Upper lobe of left lung (tissue), 6 donors: ENCODE measurements at regions not wholly inside any gene's neighbourhood (a gene's known extent, or its start where the extent isn't known, plus 50 kb on each side); places are given as distances from the start of the nearest gene placed in this dataset.

ENCODE experiments used
- ATAC-seq, 2 donors: fragments of 200-7000 bp; cut with Tn5 transposase; one replicate each; pipeline ENCODE4 v1.9.1; 2022; ENCODE audit warnings: mild to moderate bottlenecking in 2 of 2, moderate library complexity in 2 of 2; ENCODE audit not compliant: low FRiP score in 2 of 2
- DNase-seq, 2 donors: peaks; one replicate each; pipeline ENCODE4 v3.0.0-alpha.2; 2019 to 2020
- H3K27ac ChIP-seq, 4 donors: fragments of 200-600 bp; sonication (generic); one replicate each; pipeline ENCODE4 v1.5.1; 2016 to 2019
- H3K27me3 ChIP-seq, 4 donors: fragments of 200-600 bp; sonication (generic); one replicate each; pipeline ENCODE4 v1.5.1; 2017 to 2019
- H3K36me3 ChIP-seq, 4 donors: fragments of 200-600 bp; sonication (generic); one replicate each; pipeline ENCODE4 v1.5.1; 2016 to 2019
- H3K4me1 ChIP-seq, 4 donors: fragments of 200-600 bp; sonication (generic); one replicate each; pipeline ENCODE4 v1.5.1; 2018 to 2019
- H3K4me3 ChIP-seq, 4 donors: fragments of 200-600 bp; sonication (generic); one replicate each; pipeline ENCODE4 v1.5.1; 2017 to 2019; ENCODE audit warnings: mild to moderate bottlenecking in 2 of 4, moderate library complexity in 1 of 4
- H3K9me3 ChIP-seq, 4 donors: fragments of 200-600 bp; sonication (generic); one replicate each; pipeline ENCODE4 v1.5.1; 2018 to 2019
- CTCF ChIP-seq, 6 experiments: fragments of 450-650 bp in 4 of 6; fragments of 200-600 bp in 2 of 6; sonication (generic) in 2 of 6; IDR thresholded peaks; one replicate each; pipeline ENCODE4 v1.5.1; 2016 to 2019; ENCODE audit warnings: antibody characterized with exemption in 6 of 6
- EP300 ChIP-seq, 4 donors: sonication (generic); formaldehyde crosslinking; IDR thresholded peaks; one replicate each; pipeline ENCODE4 v1.5.1; 2017; ENCODE audit warnings: antibody characterized with exemption in 4 of 4, control low read depth in 2 of 4
- POLR2A ChIP-seq, 4 donors: fragments of 450-650 bp; IDR thresholded peaks; one replicate each; pipeline ENCODE4 v1.5.1; 2016 to 2017; ENCODE audit warnings: antibody characterized with exemption in 4 of 4, mild to moderate bottlenecking in 2 of 4
- POLR2AphosphoS5 ChIP-seq, 2 donors: sonication (generic); formaldehyde crosslinking; IDR thresholded peaks; one replicate each; pipeline ENCODE4 v1.5.1; 2017; ENCODE audit warnings: antibody characterized with exemption in 2 of 2
- WGBS, 2 donors: methylation state at CpG; one replicate each; pipeline ENCODE4 v1.1.5; 2017 to 2018; 5-methylcytosine and 5-hydroxymethylcytosine counted together
- donor health status: DM: no; HTN: no; CAD: no; lungs with moderate emphysema.
- donor health status: DM: no; HTN: yes; CAD: no; lungs with severe emphysema.

GRCh38 chr12:38158428-38159091, 158.0 kb upstream of the ALG10B start:
- ATAC-seq: no peak
- DNase-seq: peak in 1 of 2 donors; percentile 47
- H3K9me3 ChIP-seq: peaks cover 0 to 23% (median 1%) of the 10 kb centered on the region in 4 donors

GRCh38 chr12:38159092-38159551, 157.5 kb upstream of the ALG10B start:
- ATAC-seq (no peak), DNase-seq (peak in 1 of 2 donors; percentile 64)
- no peaks in the 10 kb centered on the region for H3K4me1 ChIP-seq
- H3K9me3 ChIP-seq: peaks cover 0 to 23% (median 1%) of the 10 kb centered on the region in 4 donors
- no peak overlapping the region for H3K27ac ChIP-seq
- 87 to 92% methylated on average over 14 to 19 of the region's 19 CpGs for WGBS, 2 donors
- no peaks in the 10 kb centered on the region for H3K36me3 ChIP-seq
- no peak overlapping the region for H3K4me3 ChIP-seq
- TF ChIP-seq POLR2AphosphoS5 (IDR thresholded peaks at IDR 0.05) (no peak), POLR2A (IDR thresholded peaks at IDR 0.05) (no peak), CTCF (IDR thresholded peaks at IDR 0.05) (no peak), EP300 (IDR thresholded peaks at IDR 0.05) (no peak)
- H3K27me3 ChIP-seq: no peaks in the 10 kb centered on the region

More at GRCh38 chr12:38158428-38159091, 158.0 kb upstream of the ALG10B start:
- TF ChIP-seq EP300 (IDR thresholded peaks at IDR 0.05) (no peak), POLR2A (IDR thresholded peaks at IDR 0.05) (no peak), CTCF (IDR thresholded peaks at IDR 0.05) (no peak), POLR2AphosphoS5 (IDR thresholded peaks at IDR 0.05) (no peak)
- H3K4me3 ChIP-seq: no peak overlapping the region
- no peak overlapping the region for H3K27ac ChIP-seq
- H3K36me3 ChIP-seq: no peaks in the 10 kb centered on the region
- H3K27me3 ChIP-seq: no peaks in the 10 kb centered on the region
- H3K4me1 ChIP-seq: no peaks in the 10 kb centered on the region
- WGBS, 2 donors: 90 to 94% methylated on average over 29 to 32 of the region's 32 CpGs

- TF ChIP-seq POLR2A (IDR thresholded peaks at IDR 0.05): no peak
- no peak for TF ChIP-seq CTCF (IDR thresholded peaks at IDR 0.05)
- H3K4me1 ChIP-seq: no peaks in the 10 kb centered on the region
- H3K9me3 ChIP-seq: peaks cover 0 to 23% (median 1%) of the 10 kb centered on the region in 4 donors
- ATAC-seq (no peak), DNase-seq (peak in 1 of 2 donors; percentile 71)
- no peak overlapping the region for H3K4me3 ChIP-seq
- 91 to 93% methylated on average over 36 to 39 of the region's 39 CpGs for WGBS, 2 donors
- H3K27me3 ChIP-seq: no peaks in the 10 kb centered on the region
- H3K36me3 ChIP-seq: no peaks in the 10 kb centered on the region
- no peak overlapping the region for H3K27ac ChIP-seq
Observed at GRCh38 chr12:38159591-38160317, 156.8 kb upstream of the ALG10B start.

GRCh38 chr12:38160318-38161122, 156.1 kb upstream of the ALG10B start:
- 88 to 91% methylated on average over 36 to 41 of the region's 41 CpGs for WGBS, 2 donors
- peaks cover 0 to 23% (median 1%) of the 10 kb centered on the region in 4 donors for H3K9me3 ChIP-seq
- no peak overlapping the region for H3K27ac ChIP-seq
- no peaks in the 10 kb centered on the region for H3K36me3 ChIP-seq
- no peak overlapping the region for H3K4me3 ChIP-seq
- H3K27me3 ChIP-seq: no peaks in the 10 kb centered on the region
- DNase-seq (peak in 1 of 2 donors; percentile 43), ATAC-seq (no peak)
- no peaks in the 10 kb centered on the region for H3K4me1 ChIP-seq
- TF ChIP-seq POLR2A (IDR thresholded peaks at IDR 0.05) (no peak), CTCF (IDR thresholded peaks at IDR 0.05) (no peak), EP300 (IDR thresholded peaks at IDR 0.05) (no peak), POLR2AphosphoS5 (IDR thresholded peaks at IDR 0.05) (no peak)
